HG02798 (cell line): ENCODE measurements at regions not wholly inside any gene's neighbourhood (a gene's known extent, or its start where the extent isn't known, plus 50 kb on each side); places are given as distances from the start of the nearest gene placed in this dataset.

Experiments
- ATAC-seq: cut with Tn5 transposase; IDR thresholded peaks from one replicate; pipeline ENCODE4 v1.9.1; 2021; ENCODE audit warnings: mild to moderate bottlenecking; ENCODE audit not compliant: unreplicated experiment, poor library complexity

DNA sequence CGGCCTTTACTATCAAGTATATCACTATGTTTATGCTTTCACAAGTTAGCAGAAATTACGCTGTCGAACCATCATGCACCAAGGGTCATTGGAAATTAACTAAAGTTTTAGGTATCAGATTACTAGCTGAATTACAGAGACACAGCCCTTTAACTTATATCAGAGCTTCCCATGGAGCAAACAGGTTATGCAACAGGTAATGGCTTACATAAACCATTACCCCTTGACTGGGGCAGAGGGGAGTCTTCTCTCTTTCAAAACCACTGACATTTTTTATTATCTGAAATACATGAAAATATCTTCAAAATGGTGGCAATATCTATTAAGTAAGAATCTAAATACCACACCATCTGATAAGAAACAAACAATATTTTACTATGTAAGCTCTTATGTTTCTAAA lies 1692.9 kb upstream of the SLC10A2 start:
- ATAC-seq, result no peak

DNA sequence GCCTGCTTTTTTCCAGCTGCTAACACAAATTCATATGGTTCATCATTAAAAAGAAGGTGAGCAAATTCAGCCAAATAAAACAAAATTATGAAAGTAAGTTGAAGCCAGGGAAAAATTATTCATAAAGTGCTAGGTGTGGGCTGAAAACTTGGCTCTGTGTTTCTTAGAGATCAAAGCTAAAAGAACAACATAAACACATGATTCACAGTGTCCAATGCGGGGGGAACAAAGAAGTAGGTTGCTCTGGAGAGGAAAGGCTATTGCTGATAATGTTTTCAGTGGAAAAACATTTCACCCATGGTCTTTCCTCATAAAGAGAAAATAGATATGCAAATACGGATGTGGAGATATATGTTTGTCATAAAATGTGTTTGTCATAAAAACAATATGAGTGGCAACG lies 1691.5 kb upstream of the SLC10A2 start:
- no peak for ATAC-seq

DNA sequence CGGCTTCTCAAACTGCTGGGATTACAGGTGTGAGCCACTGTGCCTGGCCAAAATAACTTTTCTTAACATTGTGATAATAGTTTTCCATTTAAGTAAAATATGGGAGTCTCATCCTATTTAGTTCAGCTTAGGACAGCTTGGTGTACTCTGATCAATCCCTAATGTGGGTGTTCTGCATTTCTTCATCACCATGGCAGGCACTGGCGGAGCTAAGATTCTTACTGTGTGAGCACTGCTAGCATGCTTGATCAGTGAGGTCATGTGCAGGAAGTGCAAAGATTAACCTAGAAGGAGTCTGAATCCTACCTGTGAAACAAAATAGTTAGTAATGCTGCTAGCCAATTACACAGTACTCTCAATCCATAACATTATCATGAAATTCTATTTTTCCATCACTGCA lies 1684.2 kb upstream of the SLC10A2 start:
- no peak for ATAC-seq

DNA sequence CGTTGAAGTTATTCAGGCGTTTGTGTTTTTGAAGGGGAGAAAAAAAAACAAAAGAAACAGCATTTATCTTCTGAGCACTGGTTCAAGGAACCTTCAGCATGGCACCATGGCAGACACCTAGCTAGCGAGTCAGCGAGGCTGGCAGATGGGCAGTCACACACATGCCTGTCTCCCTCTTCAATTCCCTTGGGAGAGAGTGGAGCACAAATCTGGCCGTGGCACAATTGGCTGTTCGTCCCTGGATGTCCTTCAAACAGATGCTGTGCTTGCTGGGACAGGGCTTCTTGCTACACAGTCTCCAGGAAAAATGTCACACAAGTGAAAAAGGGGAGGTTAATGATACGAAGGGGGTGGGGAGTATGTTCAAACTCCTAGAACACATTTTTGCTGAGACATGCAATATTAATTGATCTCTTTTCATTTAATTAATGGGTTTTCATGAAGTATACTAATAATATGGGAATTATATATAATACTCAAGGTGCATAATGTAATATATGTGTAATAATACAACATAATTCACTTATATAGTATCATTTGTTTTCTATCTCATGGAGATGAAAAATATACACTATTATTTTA lies 1674.5 kb upstream of the SLC10A2 start:
- no peak for ATAC-seq

DNA sequence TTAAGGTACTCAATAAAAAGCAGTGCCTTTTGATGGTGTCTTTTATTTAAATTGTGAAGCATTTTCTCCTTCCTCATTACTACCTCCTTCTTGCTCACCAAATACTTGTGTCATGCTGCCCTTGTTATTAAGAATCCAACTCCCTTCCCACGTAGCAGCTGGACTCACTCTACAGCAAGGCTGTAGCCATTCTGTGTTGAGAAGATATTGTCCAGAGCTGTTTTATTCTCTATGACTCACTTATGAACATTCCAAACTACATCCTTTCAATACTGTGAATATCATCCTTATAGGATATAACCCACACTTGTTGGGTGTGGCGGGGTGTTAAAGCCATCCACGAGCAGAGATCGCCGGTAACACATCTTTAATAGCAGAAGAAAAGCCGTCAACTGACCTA lies 1671.5 kb upstream of the SLC10A2 start:
- no peak for ATAC-seq

DNA sequence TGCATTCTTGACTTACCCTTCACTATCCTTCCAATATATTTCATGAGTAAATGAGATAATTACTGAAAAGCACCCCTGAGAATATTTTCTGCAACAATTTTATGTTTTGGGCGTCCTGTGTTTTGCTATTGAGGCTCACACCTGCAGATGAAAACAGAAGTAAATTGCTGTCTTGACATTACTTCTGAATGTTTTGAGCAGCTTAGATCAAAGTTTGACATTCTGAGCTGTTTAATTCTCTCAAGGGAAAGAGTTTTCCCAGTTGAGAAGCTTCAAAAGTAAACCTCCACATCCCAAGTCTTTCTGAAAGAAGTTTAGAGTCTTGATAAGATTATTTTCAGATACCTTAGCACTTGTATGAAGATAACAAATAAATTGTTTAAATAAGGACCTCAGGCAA lies 1667.2 kb upstream of the SLC10A2 start:
- no peak for ATAC-seq

DNA sequence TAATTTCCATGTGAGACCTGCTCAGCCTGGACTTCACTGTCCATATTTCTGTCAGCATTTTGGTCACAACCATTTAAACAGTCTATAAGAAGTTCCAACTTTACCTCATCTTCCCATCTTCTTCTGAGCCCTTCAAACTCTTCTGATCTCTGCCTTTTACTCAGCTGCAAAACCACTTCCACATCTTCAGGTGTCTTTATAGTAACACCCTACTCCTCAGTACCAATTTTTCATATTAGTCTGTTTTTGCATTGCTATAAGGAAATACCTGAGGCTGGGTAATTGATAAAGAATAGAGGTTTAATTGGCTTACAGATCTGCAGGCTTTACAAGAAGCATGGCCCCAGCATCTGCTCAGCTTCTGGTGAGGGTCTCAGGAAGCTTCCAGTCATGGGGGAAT lies 1648.9 kb upstream of the SLC10A2 start:
- no peak for ATAC-seq

DNA sequence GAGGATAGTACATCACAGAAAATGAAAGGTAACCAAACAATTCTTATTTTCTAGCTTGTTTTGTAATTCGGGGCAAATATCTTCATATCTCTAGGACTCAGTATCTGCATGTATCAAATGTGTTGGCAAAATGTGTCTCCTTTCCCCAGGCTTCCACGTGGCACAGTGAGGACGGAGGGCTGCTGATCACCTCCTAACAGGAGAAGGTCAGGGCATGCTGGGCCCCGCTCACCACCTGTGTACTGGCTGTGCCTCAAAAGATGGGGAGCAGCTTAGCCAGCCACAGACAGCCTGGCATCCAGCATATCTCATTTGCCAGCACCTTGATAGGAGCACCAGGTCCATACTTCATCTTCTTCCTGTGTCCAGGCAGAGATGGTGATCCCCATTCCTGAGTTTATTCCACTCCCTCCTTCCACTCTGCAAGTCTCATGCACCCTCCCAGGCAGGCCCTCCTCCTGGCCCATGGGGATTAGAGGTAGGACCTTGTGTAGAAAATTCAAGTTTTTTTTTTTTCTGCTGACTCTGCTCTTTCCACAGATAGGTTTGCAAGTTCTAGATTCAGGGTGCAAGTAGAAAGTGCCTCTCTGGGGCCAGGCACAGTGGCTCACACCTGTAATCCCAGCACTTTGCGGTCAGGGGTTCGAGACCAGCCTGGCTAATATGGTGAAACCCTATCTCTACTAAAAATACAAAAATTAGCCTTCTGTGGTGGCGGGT lies 1639.0 kb upstream of the SLC10A2 start:
- no peak for ATAC-seq

DNA sequence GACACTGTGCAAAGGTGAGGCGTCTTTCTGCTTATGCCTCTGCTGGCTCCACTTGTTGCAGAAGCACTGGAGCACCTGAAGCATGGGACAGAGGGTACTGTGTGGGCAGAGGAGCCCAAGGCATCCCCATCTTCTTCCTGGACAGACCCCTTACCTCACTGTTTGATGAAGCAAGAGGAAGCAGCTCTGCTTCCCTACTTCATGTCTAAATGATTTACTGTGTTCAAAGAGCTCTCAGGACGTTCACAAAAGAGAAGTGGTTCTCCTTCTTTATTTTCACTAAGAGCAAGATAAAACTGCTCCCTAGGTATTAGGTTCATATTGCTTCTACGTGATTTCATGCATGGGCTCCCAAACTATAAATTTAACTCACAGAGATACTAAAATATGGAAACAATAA lies 1635.4 kb upstream of the SLC10A2 start:
- ATAC-seq, result no peak

DNA sequence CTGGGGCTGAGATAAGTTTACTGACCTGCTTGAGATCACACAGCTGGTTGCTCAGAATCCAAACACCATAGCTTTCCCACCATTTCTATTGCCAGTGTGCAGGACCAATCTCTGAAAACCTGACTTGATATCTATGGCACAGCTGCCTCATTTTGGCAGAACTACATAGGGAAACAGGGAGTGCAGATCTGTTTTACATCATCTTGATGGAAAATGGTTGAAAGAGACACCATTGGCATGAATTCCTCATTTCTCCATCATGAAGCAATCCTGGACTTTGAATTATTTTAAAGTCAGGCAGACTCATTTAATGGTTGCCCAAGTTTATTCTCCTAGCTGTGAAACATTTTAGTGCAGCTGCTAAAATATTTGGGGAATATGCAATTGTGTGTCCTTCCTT lies 1628.2 kb upstream of the SLC10A2 start:
- ATAC-seq, result no peak

DNA sequence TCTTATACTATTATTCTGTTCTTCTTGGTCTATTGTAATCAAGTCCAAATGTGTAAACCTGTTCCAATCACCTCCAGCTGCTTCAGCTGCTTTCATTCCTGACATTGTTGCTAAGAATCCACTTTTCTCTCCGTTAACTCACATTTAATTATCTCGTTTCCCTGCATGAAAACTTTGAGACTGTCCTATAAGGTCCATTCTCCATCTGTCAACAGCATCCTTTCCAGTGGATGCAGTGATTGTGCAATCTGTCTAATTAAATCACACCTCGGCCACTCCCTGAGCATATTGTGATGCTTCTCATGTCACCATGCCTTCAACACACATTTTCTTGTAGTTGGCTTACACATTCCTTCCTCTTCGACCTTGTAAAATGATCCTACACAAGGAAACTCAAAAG lies 1626.9 kb upstream of the SLC10A2 start:
- no peak for ATAC-seq

DNA sequence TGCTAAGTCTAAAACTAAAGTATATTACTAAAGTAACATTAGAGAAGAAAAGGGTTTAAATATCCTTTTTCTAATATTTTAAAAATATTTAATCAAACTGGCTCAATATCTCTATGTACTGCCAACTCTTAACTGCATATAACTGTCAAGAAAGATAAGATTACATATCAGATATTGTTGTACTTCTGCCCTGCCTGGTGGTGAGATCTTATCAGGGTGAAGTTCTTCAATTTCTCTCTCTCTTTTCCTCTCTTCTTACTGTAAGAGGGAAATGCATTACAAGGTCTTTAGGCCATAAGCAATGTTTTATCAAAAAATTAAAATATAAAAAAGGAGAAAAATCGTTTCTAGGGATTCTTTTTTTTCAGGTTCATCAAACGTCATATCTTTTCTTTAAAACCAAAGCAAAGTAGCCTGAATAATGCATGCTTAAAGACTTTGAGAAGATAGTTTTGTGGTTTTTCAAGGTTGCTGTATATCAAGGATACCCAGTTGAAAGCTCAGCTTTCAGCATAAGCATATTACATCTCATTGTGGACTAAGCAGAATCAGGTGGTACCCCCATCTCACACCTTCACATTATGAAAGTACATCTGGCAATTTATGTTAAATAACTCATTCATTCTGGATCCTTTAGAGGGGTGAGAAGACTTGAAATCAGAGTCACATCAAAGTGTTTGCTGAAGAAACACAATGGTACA lies 1625.7 kb upstream of the SLC10A2 start:
- ATAC-seq, result no peak

DNA sequence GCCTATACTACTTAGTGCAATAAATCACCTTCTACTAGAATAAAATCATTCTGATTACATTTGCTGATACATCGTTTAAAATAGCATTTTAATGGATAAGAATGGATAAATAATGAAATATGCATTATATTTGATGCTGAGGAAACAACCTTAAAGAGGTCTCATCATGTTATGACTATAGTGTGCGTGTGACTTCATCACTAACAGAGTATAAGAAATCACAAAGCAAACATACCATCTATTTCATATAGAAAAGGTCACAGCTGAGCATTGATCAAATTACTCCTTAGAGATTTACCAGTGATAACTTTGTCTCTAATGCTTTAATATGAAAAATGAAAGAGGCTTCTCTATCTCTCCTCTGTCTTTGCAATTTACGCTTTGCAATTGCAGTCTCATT lies 1620.3 kb upstream of the SLC10A2 start:
- ATAC-seq, result no peak

DNA sequence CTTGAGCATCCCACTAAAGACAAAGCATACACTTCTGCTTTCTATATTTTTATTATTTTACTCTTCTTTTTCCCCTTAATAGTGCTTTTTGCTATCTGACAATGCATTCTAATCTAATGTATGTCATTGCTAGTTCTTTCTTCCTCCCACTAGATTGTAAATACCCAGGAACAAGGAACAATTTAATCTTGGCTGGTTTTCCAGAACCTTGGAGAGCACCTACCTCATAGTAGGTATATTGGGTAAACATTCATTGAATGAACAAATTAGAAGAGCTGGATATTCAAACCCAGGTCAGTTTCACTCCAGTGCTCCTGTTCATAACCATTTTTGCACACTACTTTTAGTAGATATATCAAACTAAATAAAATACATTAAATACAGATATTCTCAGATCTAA lies 1617.6 kb upstream of the SLC10A2 start:
- ATAC-seq, result no peak

DNA sequence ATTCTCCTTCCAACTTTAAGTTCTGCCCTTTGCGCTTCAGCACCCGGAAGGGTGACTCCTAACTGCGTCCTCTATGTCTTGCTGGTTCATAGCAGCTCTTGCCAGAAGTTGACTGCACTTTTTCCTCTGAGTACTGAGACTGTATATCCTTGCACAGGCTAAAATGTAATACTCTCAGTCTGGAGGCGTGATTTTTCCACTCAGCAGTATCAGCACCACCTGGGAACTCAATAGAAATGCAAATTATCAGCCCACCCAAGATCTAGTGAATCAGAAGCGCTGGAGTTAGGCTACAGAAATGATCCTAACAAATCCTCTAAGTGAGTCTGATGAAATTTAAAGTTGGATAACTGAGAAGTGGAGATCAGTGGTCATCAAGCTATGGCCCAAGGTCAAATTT lies 1611.9 kb upstream of the SLC10A2 start:
- ATAC-seq, result no peak

DNA sequence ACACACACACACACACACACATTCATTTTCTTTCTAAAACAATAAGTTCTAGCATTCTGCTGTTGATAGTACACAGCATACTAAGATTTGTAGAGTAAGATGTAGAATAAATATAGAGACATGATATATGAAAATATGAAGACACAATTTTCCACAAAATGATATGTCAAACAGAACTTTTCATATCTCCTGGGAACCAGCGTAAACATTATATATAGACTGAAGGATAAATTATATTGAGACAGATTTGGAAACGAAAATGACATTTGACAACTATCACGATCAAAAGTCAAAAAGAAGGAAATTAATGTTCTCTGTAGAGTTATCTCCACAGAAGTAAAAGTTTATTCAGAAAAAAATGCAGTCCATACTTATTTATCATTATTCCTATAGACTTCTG lies 1605.7 kb upstream of the SLC10A2 start:
- no peak for ATAC-seq

DNA sequence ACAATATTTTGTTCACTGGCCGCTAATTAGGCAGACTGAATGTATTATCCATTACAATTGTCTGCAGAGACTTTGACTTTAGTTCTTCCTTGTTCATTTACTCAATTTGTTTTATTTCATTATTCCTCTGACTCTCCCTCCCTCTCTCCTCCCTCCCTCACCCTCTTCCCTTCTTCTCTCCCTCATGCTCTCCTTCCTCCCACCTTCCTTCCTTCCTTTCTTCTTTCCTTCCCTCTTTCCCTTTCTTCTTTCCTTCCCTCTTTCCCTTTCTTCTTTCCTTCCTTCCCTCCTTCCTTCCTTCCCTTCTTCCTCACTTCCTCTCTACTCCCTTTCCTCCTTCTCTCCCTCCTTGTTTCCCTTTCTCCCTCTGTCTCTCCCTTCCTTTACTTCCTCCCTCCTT lies 1591.0 kb upstream of the SLC10A2 start:
- no peak for ATAC-seq

DNA sequence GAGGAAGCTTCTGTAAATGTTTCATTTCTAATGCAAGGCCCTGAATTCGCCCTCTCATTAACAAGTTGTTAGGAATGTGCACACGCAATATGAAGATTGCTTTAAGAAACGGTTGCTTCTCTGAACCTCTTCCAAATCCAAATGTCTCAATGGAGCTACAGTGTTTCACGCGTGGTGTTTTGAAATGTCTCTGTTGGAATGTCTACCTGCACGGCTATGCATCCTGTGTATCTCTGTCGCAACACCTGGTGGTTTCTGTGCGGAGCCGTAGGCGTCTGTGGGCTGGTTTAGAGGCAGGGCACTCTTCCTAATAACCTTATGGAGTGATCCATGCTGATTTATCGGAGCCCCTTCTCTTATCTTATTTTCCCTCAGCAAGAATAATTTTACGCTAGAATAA lies 1584.2 kb upstream of the SLC10A2 start:
- ATAC-seq, result no peak

DNA sequence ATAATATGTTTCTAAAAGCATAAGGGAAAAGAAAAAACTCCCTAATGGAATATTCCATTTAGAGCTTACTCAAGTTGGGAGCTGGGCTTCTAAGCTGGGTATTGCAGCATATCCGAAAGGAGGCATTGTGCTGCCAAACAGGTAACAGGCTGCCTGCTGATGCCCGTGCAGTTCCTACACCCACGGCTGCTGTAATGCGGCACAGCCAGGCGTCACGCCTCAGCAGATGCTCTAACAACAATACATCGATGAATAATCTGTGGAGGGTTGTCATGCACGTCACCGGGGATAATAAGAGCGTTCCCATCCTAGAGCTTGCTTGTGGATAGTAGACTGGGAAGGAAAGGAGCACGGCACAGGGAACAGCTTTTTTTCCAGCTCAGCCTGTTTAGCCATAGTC lies 1582.1 kb upstream of the SLC10A2 start:
- no peak for ATAC-seq

DNA sequence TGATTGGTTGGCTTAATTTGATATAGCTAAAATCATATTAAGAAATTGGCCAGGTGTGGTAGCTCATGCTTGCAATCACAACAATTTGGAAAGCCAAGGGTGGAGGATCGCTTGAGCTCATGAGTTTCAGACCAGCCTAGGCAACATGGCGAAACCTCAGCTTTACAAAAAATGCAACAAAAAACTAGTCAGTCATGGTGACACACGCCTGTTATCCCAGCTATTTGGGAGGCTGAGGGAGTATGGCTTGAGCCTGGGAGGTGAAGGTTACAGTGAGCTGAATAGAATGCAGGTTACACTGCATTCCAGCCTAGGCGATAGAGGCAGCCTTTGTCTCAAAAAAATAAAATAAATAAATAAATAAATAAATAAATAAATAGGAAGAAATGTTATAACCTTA lies 1579.6 kb upstream of the SLC10A2 start:
- ATAC-seq, result no peak

DNA sequence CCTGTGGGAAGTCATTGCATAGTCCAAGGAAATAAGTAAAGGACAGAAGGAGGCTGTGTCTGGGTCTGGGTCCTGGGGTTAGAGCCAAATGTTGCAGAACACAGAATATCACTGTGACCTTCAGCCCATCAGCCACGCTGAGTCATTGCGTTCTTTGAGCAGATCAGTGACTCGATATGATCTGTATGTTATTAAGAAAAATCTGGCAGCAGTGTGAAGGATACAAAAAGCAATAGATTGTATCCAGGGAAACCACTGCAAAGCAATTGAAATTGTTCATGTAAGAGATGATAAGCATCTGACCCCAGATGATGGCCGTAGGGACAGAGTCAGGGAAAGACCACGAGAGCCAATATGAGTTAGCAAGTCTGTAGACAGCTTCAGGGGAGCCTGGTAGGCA lies 1575.1 kb upstream of the SLC10A2 start:
- ATAC-seq, result no peak

DNA sequence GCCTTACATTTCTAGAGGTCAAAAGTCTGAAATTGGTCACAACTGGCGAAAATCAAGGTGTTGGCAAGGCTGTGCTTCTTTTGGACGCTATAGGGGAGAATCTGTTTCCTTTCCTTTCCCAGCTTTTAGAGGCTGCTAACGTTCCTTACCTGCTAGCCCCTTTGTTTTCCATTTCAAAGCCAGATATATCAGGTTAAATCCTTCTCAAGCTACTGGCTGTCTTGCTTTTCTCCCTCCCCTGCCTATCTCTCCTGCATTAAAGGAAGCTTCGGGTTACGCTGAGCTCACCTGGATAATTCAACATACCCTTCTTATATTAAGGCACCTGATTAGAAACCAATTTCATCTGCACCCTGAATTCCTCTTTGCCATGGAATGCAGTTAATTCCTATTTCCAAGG lies 1569.7 kb upstream of the SLC10A2 start:
- no peak for ATAC-seq
